K562 (cell line): ENCODE measurements at regions not wholly inside any gene's neighbourhood (a gene's known extent, or its start where the extent isn't known, plus 50 kb on each side); places are given as distances from the start of the nearest gene placed in this dataset.
A peak's percentile ranks its signal among the peaks of the same experiment; 100 is the strongest.

Source experiments
- ARID2 ChIP-seq: fragments of 450-650 bp; IDR thresholded peaks from 2 replicates; pipeline ENCODE4 v1.6.1; 2017; ENCODE audit warnings: antibody characterized with exemption, mild to moderate bottlenecking
- CEBPG ChIP-seq, 3 experiments: fragments of 200-800 bp in 1 of 3; sonication (Bioruptor generic) in 1 of 3; sonication (generic) in 1 of 3; formaldehyde crosslinking in 1 of 3; IDR thresholded peaks in 2 of 3; conservative IDR thresholded peaks in 1 of 3; 2 replicates each; pipeline versions ENCODE4 v1.6.1 to v1.8.0; 2016 to 2022; ENCODE audit warnings: missing compliant biosample characterization in 2 of 3, missing genetic modification characterization in 2 of 3, mild to moderate bottlenecking in 1 of 3, missing genetic modification reagents in 1 of 3
- CREB1 ChIP-seq, 2 experiments: sonication (generic) in 1 of 2; formaldehyde crosslinking in 1 of 2; IDR thresholded peaks; 2 replicates each; pipeline versions ENCODE4 v1.6.1 to v1.8.0; 2012 to 2022; ENCODE audit warnings: inconsistent platforms in 1 of 2, mild to moderate bottlenecking in 1 of 2, missing genetic modification reagents in 1 of 2, moderate library complexity in 1 of 2
- CXXC5 ChIP-seq: fragments of 250-450 bp; sonication (Bioruptor Pico); IDR thresholded peaks from 2 replicates; pipeline ENCODE4 v1.8.0; 2022; ENCODE audit warnings: inconsistent platforms, mild to moderate bottlenecking, moderate library complexity
- DPF2 ChIP-seq: fragments of 450-650 bp; IDR thresholded peaks from 2 replicates; pipeline ENCODE4 v1.6.1; 2016
- HMG20B ChIP-seq: fragments of 250-450 bp; sonication (Bioruptor Pico); IDR thresholded peaks from 2 replicates; pipeline ENCODE4 v1.5.0; 2021; ENCODE audit warnings: mild to moderate bottlenecking
- KLF6 ChIP-seq: fragments of 250-450 bp; sonication (Bioruptor Pico); IDR thresholded peaks from 2 replicates; pipeline ENCODE4 v1.4.0; 2020; ENCODE audit warnings: mild to moderate bottlenecking, moderate library complexity, borderline replicate concordance
- L3MBTL2 ChIP-seq: fragments of 450-650 bp; IDR thresholded peaks from 2 replicates; pipeline ENCODE4 v1.6.1; 2016; ENCODE audit warnings: mild to moderate bottlenecking, moderate library complexity
- NFRKB ChIP-seq: fragments of 450-650 bp; IDR thresholded peaks from 2 replicates; pipeline ENCODE4 v1.6.1; 2016; ENCODE audit warnings: low read depth
- PHF20 ChIP-seq: fragments of 450-650 bp; IDR thresholded peaks from 2 replicates; pipeline ENCODE4 v1.6.1; 2018; ENCODE audit not compliant: partially characterized antibody
- PHF21A ChIP-seq: fragments of 450-650 bp; IDR thresholded peaks from 2 replicates; pipeline ENCODE4 v1.6.1; 2017; ENCODE audit warnings: low read depth, borderline replicate concordance
- PML ChIP-seq: IDR thresholded peaks from 2 replicates; pipeline ENCODE4 v1.6.1; 2012; ENCODE audit warnings: low read length, inconsistent platforms
- PPARD ChIP-seq: fragments of 250-450 bp; sonication (Bioruptor Pico); IDR thresholded peaks from 2 replicates; pipeline ENCODE4 v1.8.0; 2022; ENCODE audit warnings: inconsistent platforms, mild to moderate bottlenecking, moderate library complexity
- PTRF ChIP-seq: fragments of 450-650 bp; IDR thresholded peaks from 2 replicates; pipeline ENCODE4 v1.6.1; 2016; ENCODE audit warnings: mild to moderate bottlenecking, missing genetic modification characterization, missing compliant biosample characterization
- PYGO2 ChIP-seq: fragments of 450-650 bp; IDR thresholded peaks from 2 replicates; pipeline ENCODE4 v1.6.1; 2016; ENCODE audit warnings: mild to moderate bottlenecking, missing genetic modification characterization, moderate library complexity, missing compliant biosample characterization
- RFX1 ChIP-seq: fragments of 450-650 bp; IDR thresholded peaks from 2 replicates; pipeline ENCODE4 v1.6.1; 2016; ENCODE audit warnings: mild to moderate bottlenecking, moderate library complexity
- SMAD4 ChIP-seq: fragments of 250-450 bp; sonication (Bioruptor Pico); conservative IDR thresholded peaks from 2 replicates; pipeline ENCODE4 v1.8.0; 2021; ENCODE audit warnings: inconsistent platforms, mild to moderate bottlenecking, moderate library complexity
- SREBF2 ChIP-seq: sonication (generic); formaldehyde crosslinking; IDR thresholded peaks from 2 replicates; pipeline ENCODE4 v1.4.0; 2020; ENCODE audit warnings: mild to moderate bottlenecking, missing genetic modification reagents
- TOE1 ChIP-seq, 2 experiments: fragments of 450-650 bp in 1 of 2; sonication (generic) in 1 of 2; formaldehyde crosslinking in 1 of 2; IDR thresholded peaks; 2 replicates each; pipeline versions ENCODE4 v1.7.1 to v1.8.0; 2016 to 2022; ENCODE audit warnings: borderline replicate concordance in 2 of 2, mild to moderate bottlenecking in 2 of 2, antibody characterized with exemption in 1 of 2, inconsistent platforms in 1 of 2, low read depth in 1 of 2, missing genetic modification reagents in 1 of 2, moderate library complexity in 1 of 2
- ZNF24 ChIP-seq: fragments of 450-650 bp; IDR thresholded peaks from 2 replicates; pipeline ENCODE4 v1.6.1; 2016
- ZNF316 ChIP-seq: fragments of 450-650 bp; IDR thresholded peaks from 2 replicates; pipeline ENCODE4 v1.6.1; 2016
- TF ChIP-seq, protein P1 (sequence below): fragments of 250-450 bp; sonication (Bioruptor Pico); IDR thresholded peaks from 2 replicates; pipeline ENCODE4 v1.8.0; 2021; ENCODE audit warnings: borderline replicate concordance, mild to moderate bottlenecking, moderate library complexity; ENCODE audit not compliant: poor library complexity, severe bottlenecking
- TF ChIP-seq, protein P2 (sequence below): sonication (generic); formaldehyde crosslinking; IDR thresholded peaks from 2 replicates; pipeline ENCODE4 v1.9.0; 2022; ENCODE audit warnings: mild to moderate bottlenecking, missing genetic modification reagents
- TF ChIP-seq, protein P3 (sequence below), 3 experiments: fragments of 200-800 bp in 1 of 3; fragments of 250-450 bp in 1 of 3; fragments of 450-650 bp in 1 of 3; sonication (Bioruptor Pico) in 1 of 3; sonication (Bioruptor generic) in 1 of 3; formaldehyde crosslinking in 1 of 3; IDR thresholded peaks; 2 replicates each; pipeline versions ENCODE4 v1.6.1 to v1.8.0; 2016 to 2022; ENCODE audit warnings: mild to moderate bottlenecking in 2 of 3, missing genetic modification characterization in 2 of 3, missing compliant biosample characterization in 1 of 3, moderate library complexity in 1 of 3

DNA sequence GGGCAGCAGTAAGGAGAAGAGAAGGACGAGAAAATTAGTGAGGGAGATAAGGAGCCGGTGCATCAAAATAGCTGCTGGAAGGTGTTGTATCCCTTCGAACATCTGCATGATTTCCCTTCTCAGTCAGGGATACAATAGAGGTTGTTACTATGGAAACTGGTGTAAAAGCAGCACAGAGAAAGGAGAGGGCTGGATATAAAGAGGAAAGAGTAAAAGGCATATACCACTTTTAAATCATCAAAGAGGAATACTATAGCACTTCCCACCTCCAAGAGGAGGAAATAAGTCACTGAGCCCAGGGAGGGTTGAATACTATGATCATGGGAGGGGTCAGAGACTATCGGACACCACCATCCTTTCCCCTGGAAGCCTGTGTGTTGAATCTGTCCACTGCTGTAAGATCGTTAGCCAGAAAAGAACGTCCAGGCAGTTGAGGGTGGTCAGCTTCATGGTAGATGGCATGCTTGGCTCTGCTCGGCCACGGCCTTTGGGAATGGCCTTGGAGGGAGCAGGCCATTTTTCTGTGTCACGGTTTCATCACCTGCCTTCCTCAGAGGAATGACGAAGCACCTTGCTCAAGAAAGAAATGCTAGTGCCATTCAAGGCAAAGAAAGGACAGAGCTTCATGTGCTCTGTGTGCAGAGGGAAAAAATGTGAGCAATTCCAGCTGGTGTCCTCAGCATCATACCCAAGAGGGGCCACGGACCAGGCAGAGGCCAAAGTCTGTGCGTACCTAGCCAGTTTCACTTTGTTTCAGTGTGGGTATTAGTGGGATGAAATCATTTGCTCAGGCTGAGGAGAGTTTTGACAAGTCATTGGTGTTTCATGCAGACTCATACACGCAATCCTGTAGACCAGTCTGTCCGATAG, 64.2 kb downstream of the IRF2BP2 start (continued):
- TF ChIP-seq PHF20 (no peak), RFX1 (peak; percentile 88), DPF2 (peak; percentile 45), CREB1 (IDR thresholded peaks at IDR 0.05) (no peak), CREB1 (CRISPR knock-in tag; IDR thresholded peaks at IDR 0.05) (no peak), PML (0 out of 2 replicates have a peak, but pooled peaks have one; percentile 23), ZNF24 (peak; percentile 54; the same call in 1 of the 2 replicates), HMG20B (CRISPR knock-in tag) (no peak), PPARD (CRISPR knock-in tag) (no peak; the same call in 1 of the 2 replicates), NFRKB (peak; percentile 35; the same call in 1 of the 2 replicates), ARID2 (peak; percentile 2; the same call in 1 of the 2 replicates), CXXC5 (CRISPR knock-in tag) (peak; percentile 53; the same call in 1 of the 2 replicates), PTRF (tag) (0 out of 2 replicates have a peak, but pooled peaks have one; percentile 27), CEBPG (CRISPR knock-in tag; IDR thresholded peaks at IDR 0.05) (no peak), CEBPG (tag; conservative IDR thresholded peaks at IDR 0.05 in 1 of 2, IDR thresholded peaks at IDR 0.05 in 1 of 2) (no peak), SMAD4 (CRISPR knock-in tag) (peak; percentile 64), PHF21A (no peak), L3MBTL2 (peak; percentile 63), SREBF2 (CRISPR knock-in tag) (no peak), TOE1 (IDR thresholded peaks at IDR 0.05; ENCODE audit: borderline replicate concordance) (no peak), TOE1 (CRISPR knock-in tag; IDR thresholded peaks at IDR 0.05; ENCODE audit: borderline replicate concordance, low read depth) (0 out of 2 replicates have a peak, but pooled peaks have one; percentile 11), PYGO2 (tag) (0 out of 2 replicates have a peak, but pooled peaks have one; percentile 13), KLF6 (CRISPR knock-in tag) (no peak), ZNF316 (peak; percentile 77)
- TF ChIP-seq, protein P1, sequence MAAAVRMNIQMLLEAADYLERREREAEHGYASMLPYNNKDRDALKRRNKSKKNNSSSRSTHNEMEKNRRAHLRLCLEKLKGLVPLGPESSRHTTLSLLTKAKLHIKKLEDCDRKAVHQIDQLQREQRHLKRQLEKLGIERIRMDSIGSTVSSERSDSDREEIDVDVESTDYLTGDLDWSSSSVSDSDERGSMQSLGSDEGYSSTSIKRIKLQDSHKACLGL: no peak
- TF ChIP-seq, protein P2, sequence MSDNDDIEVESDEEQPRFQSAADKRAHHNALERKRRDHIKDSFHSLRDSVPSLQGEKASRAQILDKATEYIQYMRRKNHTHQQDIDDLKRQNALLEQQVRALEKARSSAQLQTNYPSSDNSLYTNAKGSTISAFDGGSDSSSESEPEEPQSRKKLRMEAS (CRISPR knock-in tag): no peak
- TF ChIP-seq, protein P3, sequence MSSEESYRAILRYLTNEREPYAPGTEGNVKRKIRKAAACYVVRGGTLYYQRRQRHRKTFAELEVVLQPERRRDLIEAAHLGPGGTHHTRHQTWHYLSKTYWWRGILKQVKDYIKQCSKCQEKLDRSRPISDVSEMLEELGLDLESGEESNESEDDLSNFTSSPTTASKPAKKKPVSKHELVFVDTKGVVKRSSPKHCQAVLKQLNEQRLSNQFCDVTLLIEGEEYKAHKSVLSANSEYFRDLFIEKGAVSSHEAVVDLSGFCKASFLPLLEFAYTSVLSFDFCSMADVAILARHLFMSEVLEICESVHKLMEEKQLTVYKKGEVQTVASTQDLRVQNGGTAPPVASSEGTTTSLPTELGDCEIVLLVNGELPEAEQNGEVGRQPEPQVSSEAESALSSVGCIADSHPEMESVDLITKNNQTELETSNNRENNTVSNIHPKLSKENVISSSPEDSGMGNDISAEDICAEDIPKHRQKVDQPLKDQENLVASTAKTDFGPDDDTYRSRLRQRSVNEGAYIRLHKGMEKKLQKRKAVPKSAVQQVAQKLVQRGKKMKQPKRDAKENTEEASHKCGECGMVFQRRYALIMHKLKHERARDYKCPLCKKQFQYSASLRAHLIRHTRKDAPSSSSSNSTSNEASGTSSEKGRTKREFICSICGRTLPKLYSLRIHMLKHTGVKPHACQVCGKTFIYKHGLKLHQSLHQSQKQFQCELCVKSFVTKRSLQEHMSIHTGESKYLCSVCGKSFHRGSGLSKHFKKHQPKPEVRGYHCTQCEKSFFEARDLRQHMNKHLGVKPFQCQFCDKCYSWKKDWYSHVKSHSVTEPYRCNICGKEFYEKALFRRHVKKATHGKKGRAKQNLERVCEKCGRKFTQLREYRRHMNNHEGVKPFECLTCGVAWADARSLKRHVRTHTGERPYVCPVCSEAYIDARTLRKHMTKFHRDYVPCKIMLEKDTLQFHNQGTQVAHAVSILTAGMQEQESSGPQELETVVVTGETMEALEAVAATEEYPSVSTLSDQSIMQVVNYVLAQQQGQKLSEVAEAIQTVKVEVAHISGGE (CRISPR knock-in tag; IDR thresholded peaks at IDR 0.05): no peak
